ENCODE measurements at regions not wholly inside any gene's neighbourhood (a gene's known extent, or its start where the extent isn't known, plus 50 kb on each side); places are given as distances from the start of the nearest gene placed in this dataset.

GRCh38 chr1:232899268-232899667, 51.1 kb upstream of the NTPCR start:
- TF ChIP-seq CTCF (conservative IDR thresholded peaks at IDR 0.05; ENCODE audit: low read length) (no peak), EZH2phosphoT487 (IDR thresholded peaks at IDR 0.05; ENCODE audit: borderline replicate concordance, low read depth, low read length) (no peak)

All from OCI-LY7 (cell line).